Stimulated activated CD8-positive, alpha-beta memory T cell treated with anti-CD3 and anti-CD28 coated beads, Interleukin-7, amount 100 ng/mL, for 4 hours (primary cell): ENCODE measurements at regions not wholly inside any gene's neighbourhood (a gene's known extent, or its start where the extent isn't known, plus 50 kb on each side); places are given as distances from the start of the nearest gene placed in this dataset.

Experiments
- DNase-seq, 2 donors: peaks; one replicate each; pipeline ENCODE4 v3.0.0-alpha.2; 2020; ENCODE audit warnings: low read depth in 2 of 2

- DNase-seq, result no peak
Measured at GRCh38 chr5:166163996-166164610, 2127.3 kb upstream of the WWC1 start.

GRCh38 chr5:166165596-166165995, 2125.8 kb upstream of the WWC1 start:
- DNase-seq, result no peak

- no peak for DNase-seq
Measured at GRCh38 chr5:166166071-166166470, 2125.4 kb upstream of the WWC1 start.

GRCh38 chr5:166172597-166172996, 2118.8 kb upstream of the WWC1 start:
- no peak for DNase-seq

- no peak for DNase-seq
Measured at GRCh38 chr5:166178411-166179080, 2112.9 kb upstream of the WWC1 start.

GRCh38 chr5:166185185-166185584, 2106.3 kb upstream of the WWC1 start:
- DNase-seq, result no peak

GRCh38 chr5:166188501-166189325, 2102.7 kb upstream of the WWC1 start:
- DNase-seq, result no peak

- DNase-seq, result no peak
Measured at GRCh38 chr5:166192696-166193095, 2098.7 kb upstream of the WWC1 start.

- DNase-seq, result no peak
Measured at GRCh38 chr5:166195981-166196380, 2095.5 kb upstream of the WWC1 start.

GRCh38 chr5:166200532-166200931, 2090.9 kb upstream of the WWC1 start:
- no peak for DNase-seq

- no peak for DNase-seq
Measured at GRCh38 chr5:166211640-166212039, 2079.8 kb upstream of the WWC1 start.

- no peak for DNase-seq
Measured at GRCh38 chr5:166236327-166236726, 2055.1 kb upstream of the WWC1 start.

GRCh38 chr5:166240705-166241104, 2050.7 kb upstream of the WWC1 start:
- DNase-seq, result no peak

GRCh38 chr5:166245556-166245955, 2045.9 kb upstream of the WWC1 start:
- no peak for DNase-seq

- DNase-seq, result no peak
Measured at GRCh38 chr5:166251786-166252185, 2039.7 kb upstream of the WWC1 start.

GRCh38 chr5:166257661-166258060, 2033.8 kb upstream of the WWC1 start:
- DNase-seq, result no peak

- DNase-seq, result no peak
Measured at GRCh38 chr5:166262395-166262794, 2029.0 kb upstream of the WWC1 start.

- no peak for DNase-seq
Measured at GRCh38 chr5:166267907-166268306, 2023.5 kb upstream of the WWC1 start.

- no peak for DNase-seq
Measured at GRCh38 chr5:166270712-166271111, 2020.7 kb upstream of the WWC1 start.

- DNase-seq, result no peak
Measured at GRCh38 chr5:166276006-166276405, 2015.4 kb upstream of the WWC1 start.

- no peak for DNase-seq
Measured at GRCh38 chr5:166279828-166280227, 2011.6 kb upstream of the WWC1 start.

GRCh38 chr5:166281433-166281832, 2010.0 kb upstream of the WWC1 start:
- no peak for DNase-seq

GRCh38 chr5:166282939-166283338, 2008.5 kb upstream of the WWC1 start:
- DNase-seq, result no peak
